H1 (cell line): ENCODE measurements at regions not wholly inside any gene's neighbourhood (a gene's known extent, or its start where the extent isn't known, plus 50 kb on each side); places are given as distances from the start of the nearest gene placed in this dataset.

Experiments
- CTCF ChIA-PET: fragments of 300-600 bp; sonication (Branson Sonifier 250); formaldehyde crosslinking; loops from one replicate; lab custom pipeline; 2021; ENCODE audit not compliant: partially characterized antibody; lab: Charles Lee
- POLR2A ChIA-PET: fragments of 300-600 bp; sonication (Branson Sonifier 250); formaldehyde crosslinking; loops from one replicate; lab custom pipeline; 2021; ENCODE audit warnings: inconsistent platforms; ENCODE audit not compliant: partially characterized antibody; lab: Charles Lee
- DNase-seq, 2 experiments: peaks; one replicate each; pipeline versions ENCODE4 v3.0.0 to v3.0.0-alpha.2; 2010 to 2022; ENCODE audit warnings: low spot score in 2 of 2, low read depth in 1 of 2, mixed read lengths in 1 of 2
- FAIRE-seq: peaks from 2 replicates; lab custom pipeline; 2011; peaks lifted over from hg19 to GRCh38; lab: Jason Lieb, UNC
- H2AFZ ChIP-seq: 2 replicates; pipeline ENCODE4 v1.8.1; 2012; ENCODE audit warnings: low read length, inconsistent platforms
- H2AK5ac ChIP-seq: 2 replicates; pipeline ENCODE4 v1.6.1; 2013; ENCODE audit warnings: low read depth, low read length
- H2BK120ac ChIP-seq: replicated peaks from 2 replicates; pipeline ENCODE3; 2013; ENCODE audit warnings: low read depth, low read length, inconsistent platforms
- H2BK12ac ChIP-seq: 2 replicates; pipeline ENCODE4 v1.6.1; 2013; ENCODE audit warnings: low read depth, low read length
- H2BK15ac ChIP-seq: 2 replicates; pipeline ENCODE4 v1.6.1; 2013; ENCODE audit warnings: low read length
- H2BK20ac ChIP-seq: 2 replicates; pipeline ENCODE4 v1.6.1; 2013; ENCODE audit warnings: low read length
- H2BK5ac ChIP-seq: 2 replicates; pipeline ENCODE4 v1.6.1; 2013; ENCODE audit warnings: low read depth, low read length
- H3K14ac ChIP-seq: 2 replicates; pipeline ENCODE4 v1.6.1; 2013; ENCODE audit warnings: inconsistent platforms; ENCODE audit not compliant: insufficient read length
- H3K18ac ChIP-seq: 2 replicates; pipeline ENCODE4 v1.6.1; 2013; ENCODE audit warnings: low read length; ENCODE audit errors: extremely low read depth
- H3K23ac ChIP-seq: 2 replicates; pipeline ENCODE4 v1.6.1; 2013; ENCODE audit warnings: inconsistent platforms; ENCODE audit not compliant: insufficient read length
- H3K23me2 ChIP-seq: 2 replicates; pipeline ENCODE4 v1.6.1; 2013; ENCODE audit warnings: low read depth, low read length
- H3K27ac ChIP-seq: 2 replicates; pipeline ENCODE4 v1.6.1; 2011; ENCODE audit warnings: low read depth, low read length, inconsistent platforms
- H3K27me3 ChIP-seq, 4 experiments: replicated peaks in 1 of 4; 1 replicate in 1 of 4; 2 replicates in 3 of 4; pipeline versions ENCODE4 v1.6.1 to v1.8.1; 2011 to 2013; ENCODE audit warnings: low read length in 3 of 4, mild to moderate bottlenecking in 3 of 4, inconsistent platforms in 2 of 4, mixed read lengths in 2 of 4, moderate library complexity in 1 of 4; ENCODE audit not compliant: control insufficient read depth in 3 of 4, insufficient read depth in 3 of 4; ENCODE audit errors: extremely low read depth in 1 of 4
- H3K36me3 ChIP-seq, 4 experiments: 2 replicates each; pipeline versions ENCODE4 v1.6.1 to v1.8.1; 2011 to 2013; ENCODE audit warnings: mild to moderate bottlenecking in 4 of 4, low read length in 3 of 4, moderate library complexity in 2 of 4, control low read depth in 1 of 4, inconsistent platforms in 1 of 4; ENCODE audit not compliant: insufficient read depth in 4 of 4, control insufficient read depth in 2 of 4
- H3K4ac ChIP-seq: replicated peaks from 2 replicates; pipeline ENCODE3; 2013; ENCODE audit warnings: low read length, low read depth, mixed read lengths, inconsistent platforms; ENCODE audit not compliant: insufficient read length
- H3K4me1 ChIP-seq, 4 experiments: replicated peaks in 1 of 4; 1 replicate in 1 of 4; 2 replicates in 3 of 4; pipeline versions ENCODE4 v1.6.1 to v1.8.1; 2011 to 2013; ENCODE audit warnings: low read length in 3 of 4, inconsistent platforms in 2 of 4, mixed read lengths in 1 of 4; ENCODE audit not compliant: insufficient read depth in 4 of 4, control insufficient read depth in 3 of 4
- H3K4me2 ChIP-seq, 2 experiments: 2 replicates each; pipeline versions ENCODE4 v1.6.1 to v1.8.1; 2011 to 2013; ENCODE audit warnings: low read depth in 2 of 2, low read length in 2 of 2, control low read depth in 1 of 2, inconsistent platforms in 1 of 2, mild to moderate bottlenecking in 1 of 2; ENCODE audit not compliant: insufficient read depth in 1 of 2
- H3K4me3 ChIP-seq, 4 experiments: fragments of 200-600, 300-600 bp in 1 of 4; sonication (generic), shearing (Covaris generic), sonication (Bioruptor Twin) in 1 of 4; 2 replicates each; pipeline versions ENCODE4 v1.5.1 to v1.8.1; 2011 to 2016; ENCODE audit warnings: low read length in 4 of 4, low read depth in 3 of 4, control low read depth in 2 of 4, inconsistent platforms in 2 of 4, mild to moderate bottlenecking in 2 of 4, mixed read lengths in 1 of 4, moderate library complexity in 1 of 4; ENCODE audit not compliant: insufficient read depth in 2 of 4; ENCODE audit errors: extremely low read depth in 1 of 4
- H3K56ac ChIP-seq: replicated peaks from 2 replicates; pipeline ENCODE3; 2013; ENCODE audit warnings: low read depth, mild to moderate bottlenecking, mixed read lengths, low read length, inconsistent platforms; ENCODE audit not compliant: insufficient read length
- H3K79me1 ChIP-seq: 2 replicates; pipeline ENCODE4 v1.6.1; 2013; ENCODE audit warnings: low read depth, low read length, control low read depth
- H3K79me2 ChIP-seq, 2 experiments: 2 replicates each; pipeline versions ENCODE4 v1.6.1 to v1.8.1; 2012 to 2013; ENCODE audit warnings: low read length in 2 of 2, mild to moderate bottlenecking in 2 of 2, inconsistent platforms in 1 of 2; ENCODE audit not compliant: insufficient read depth in 2 of 2, control insufficient read depth in 1 of 2
- H3K9ac ChIP-seq, 4 experiments: replicated peaks in 1 of 4; 1 replicate in 1 of 4; 2 replicates in 3 of 4; pipeline versions ENCODE4 v1.6.1 to v1.8.1; 2011 to 2013; ENCODE audit warnings: low read depth in 3 of 4, low read length in 3 of 4, control low read depth in 2 of 4, mild to moderate bottlenecking in 2 of 4, moderate library complexity in 2 of 4, inconsistent platforms in 1 of 4; ENCODE audit errors: extremely low read depth in 1 of 4
- H3K9me3 ChIP-seq, 2 experiments: 2 replicates each; pipeline versions ENCODE4 v1.6.1 to v1.8.1; 2012 to 2013; ENCODE audit warnings: mild to moderate bottlenecking in 2 of 2, moderate library complexity in 2 of 2, control low read depth in 1 of 2, inconsistent platforms in 1 of 2, low read depth in 1 of 2, low read length in 1 of 2, mixed read lengths in 1 of 2; ENCODE audit not compliant: insufficient read depth in 2 of 2
- H4K20me1 ChIP-seq, 2 experiments: replicated peaks in 1 of 2; 2 replicates each; pipeline versions ENCODE3 to v1.8.1; 2011 to 2013; ENCODE audit warnings: inconsistent platforms in 2 of 2, low read length in 2 of 2, mild to moderate bottlenecking in 1 of 2; ENCODE audit not compliant: insufficient read depth in 2 of 2, control insufficient read depth in 1 of 2
- H4K5ac ChIP-seq: 2 replicates; pipeline ENCODE4 v1.6.1; 2013; ENCODE audit warnings: low read length, low read depth, mixed read lengths, inconsistent platforms; ENCODE audit not compliant: insufficient read length
- H4K8ac ChIP-seq: 2 replicates; pipeline ENCODE4 v1.8.0; 2013; ENCODE audit warnings: mild to moderate bottlenecking, moderate library complexity, low read length, inconsistent platforms; ENCODE audit not compliant: insufficient read depth; ENCODE audit errors: extremely low read depth
- H4K91ac ChIP-seq: replicated peaks from 2 replicates; pipeline ENCODE3; 2013; ENCODE audit warnings: low read length, mixed read lengths, inconsistent platforms; ENCODE audit not compliant: insufficient read length
- ASH2L ChIP-seq: fragments of 200-600, 300-600 bp; sonication (generic); IDR thresholded peaks from one replicate; pipeline ENCODE4 v1.7.1; 2017; ENCODE audit warnings: low read length
- ATF3 ChIP-seq: IDR thresholded peaks from 2 replicates; pipeline ENCODE4 v1.6.1; 2011; ENCODE audit warnings: low read depth, mild to moderate bottlenecking, low read length; ENCODE audit not compliant: insufficient read depth
- BCL11A ChIP-seq, 2 experiments: IDR thresholded peaks; one replicate each; pipeline ENCODE4 v1.6.1; 2011; ENCODE audit warnings: low read depth in 2 of 2, low read length in 2 of 2, mild to moderate bottlenecking in 2 of 2
- CHD1 ChIP-seq: IDR thresholded peaks from 2 replicates; pipeline ENCODE4 v1.6.1; 2012; ENCODE audit warnings: low read depth, low read length, improper control_type of control experiment
- GTF2F1 ChIP-seq: IDR thresholded peaks from 2 replicates; pipeline ENCODE4 v1.6.1; 2012; ENCODE audit warnings: low read depth, low read length, improper control_type of control experiment, borderline replicate concordance
- POLR2A ChIP-seq, 2 experiments: IDR thresholded peaks; 1 replicate in 1 of 2; 2 replicates in 1 of 2; pipeline ENCODE4 v1.6.1; 2011; ENCODE audit warnings: low read depth in 2 of 2, low read length in 2 of 2, mild to moderate bottlenecking in 2 of 2; ENCODE audit errors: control extremely low read depth in 1 of 2
- RFX5 ChIP-seq: IDR thresholded peaks from 2 replicates; pipeline ENCODE4 v1.6.1; 2011; ENCODE audit warnings: low read depth, low read length, improper control_type of control experiment, borderline replicate concordance
- SAP30 ChIP-seq: fragments of 300-600 bp; sonication (generic); IDR thresholded peaks from 2 replicates; pipeline ENCODE4 v1.7.1; 2012; ENCODE audit warnings: low read length, moderate library complexity, mild to moderate bottlenecking, inconsistent platforms; ENCODE audit not compliant: insufficient read depth, insufficient replicate concordance
- SIN3A ChIP-seq, 2 experiments: IDR thresholded peaks in 1 of 2; conservative IDR thresholded peaks in 1 of 2; 2 replicates each; pipeline ENCODE4 v1.6.1; 2011 to 2012; ENCODE audit warnings: low read length in 2 of 2, improper control_type of control experiment in 1 of 2, low read depth in 1 of 2, mild to moderate bottlenecking in 1 of 2
- SP2 ChIP-seq: IDR thresholded peaks from 2 replicates; pipeline ENCODE4 v1.6.1; 2012; ENCODE audit warnings: mild to moderate bottlenecking, low read length, inconsistent platforms
- SUZ12 ChIP-seq: fragments of 200-600 bp; sonication (generic); IDR thresholded peaks from 2 replicates; pipeline ENCODE4 v1.6.1; 2012; ENCODE audit warnings: mild to moderate bottlenecking, inconsistent platforms, low read length, moderate library complexity, mixed read lengths
- TAF1 ChIP-seq: IDR thresholded peaks from 2 replicates; pipeline ENCODE4 v1.6.1; 2011; ENCODE audit warnings: mild to moderate bottlenecking, low read depth, low read length
- TEAD4 ChIP-seq: IDR thresholded peaks from 2 replicates; pipeline ENCODE4 v1.6.1; 2012; ENCODE audit warnings: low read depth, low read length, inconsistent platforms, mixed read lengths
- WGBS, 2 experiments: shearing (Covaris generic) in 1 of 2; methylation state at CpG; one replicate each; pipeline versions ENCODE4 v1.1.6 to v1.1.7; 2013 to 2015; ENCODE audit warnings: low lambda C conversion rate in 2 of 2, mixed read lengths in 2 of 2, inconsistent platforms in 1 of 2, low coverage in 1 of 2, missing lambda C conversion rate in 1 of 2; ENCODE audit not compliant: insufficient replicate concordance in 2 of 2, insufficient coverage in 1 of 2, insufficient read length in 1 of 2; ENCODE audit errors: extremely low coverage in 1 of 2, missing lambda C conversion rate in 1 of 2; 5-methylcytosine and 5-hydroxymethylcytosine counted together

- Histone ChIP-seq H4K91ac (no peak overlapping the region), H3K4ac (no peak overlapping the region), H4K5ac (no peak overlapping the region), H3K4me2 (no peak overlapping the region), H2AFZ (no peak overlapping the region), H3K14ac (no peak overlapping the region), H3K18ac (no peak overlapping the region), H2BK120ac (no peak overlapping the region), H3K79me2 (no peaks in the 10 kb centered on the region), H3K4me1 (no peaks in the 10 kb centered on the region), H3K4me3 (no peak overlapping the region), H2BK5ac (no peak overlapping the region), H4K8ac (no peak overlapping the region), H2AK5ac (no peak overlapping the region), H3K23me2 (no peaks in the 10 kb centered on the region), H3K56ac (no peak overlapping the region), H2BK20ac (no peak overlapping the region), H3K27ac (no peak overlapping the region), H3K27me3 (no peaks in the 10 kb centered on the region; a peak in 1 of 7 replicates), H3K23ac (no peak overlapping the region), H3K9me3 (peaks cover 5 to 7% of the 10 kb centered on the region in 2 experiments; a peak in 3 of 4 replicates), H3K36me3 (no peaks in the 10 kb centered on the region), H2BK12ac (no peak overlapping the region), H2BK15ac (no peak overlapping the region), H3K9ac (no peak overlapping the region), H3K79me1 (no peaks in the 10 kb centered on the region), H4K20me1 (no peaks in the 10 kb centered on the region)
- FAIRE-seq (no peak), DNase-seq (no peak)
- WGBS, 2 experiments, result 100% methylated on average over 2 of the region's 2 CpGs; no CpG with 5 or more reads in 1 of the 2 experiments
- no peak for TF ChIP-seq SAP30
- TF ChIP-seq ATF3, result no peak
- TF ChIP-seq SUZ12, result no peak
- no peak for TF ChIP-seq SIN3A (conservative IDR thresholded peaks at IDR 0.05 in 1 of 2, IDR thresholded peaks at IDR 0.05 in 1 of 2; ENCODE audit: low read depth in 1 of 2, low read length in 2 of 2)
- TF ChIP-seq BCL11A (IDR thresholded peaks at IDR 0.05; ENCODE audit: low read depth in 2 of 2, low read length in 2 of 2), result no peak
- TF ChIP-seq CHD1, result no peak
- TF ChIP-seq SP2, result no peak
- TF ChIP-seq TEAD4, result no peak
- TF ChIP-seq ASH2L, result no peak
- no peak for TF ChIP-seq GTF2F1
- TF ChIP-seq RFX5, result no peak
- TF ChIP-seq POLR2A (IDR thresholded peaks at IDR 0.05; ENCODE audit: control extremely low read depth in 1 of 2, low read depth in 2 of 2, low read length in 2 of 2), result no peak
- no peak for TF ChIP-seq TAF1
- POLR2A ChIA-PET, result no interaction called here
- CTCF ChIA-PET, result interaction anchor here (0.6 to 0.9 kb wide), 2 partner anchors 28 to 575 kb away, joined by 3 read pairs; no protein-coding TSS in a partner anchor
These were observed 61.6 kb downstream of the MSX1 start for GRCh38 chr4:4921077-4921476.
